ENCODE measurements at regions not wholly inside any gene's neighbourhood (a gene's known extent, or its start where the extent isn't known, plus 50 kb on each side); places are given as distances from the start of the nearest gene placed in this dataset.

DNA sequence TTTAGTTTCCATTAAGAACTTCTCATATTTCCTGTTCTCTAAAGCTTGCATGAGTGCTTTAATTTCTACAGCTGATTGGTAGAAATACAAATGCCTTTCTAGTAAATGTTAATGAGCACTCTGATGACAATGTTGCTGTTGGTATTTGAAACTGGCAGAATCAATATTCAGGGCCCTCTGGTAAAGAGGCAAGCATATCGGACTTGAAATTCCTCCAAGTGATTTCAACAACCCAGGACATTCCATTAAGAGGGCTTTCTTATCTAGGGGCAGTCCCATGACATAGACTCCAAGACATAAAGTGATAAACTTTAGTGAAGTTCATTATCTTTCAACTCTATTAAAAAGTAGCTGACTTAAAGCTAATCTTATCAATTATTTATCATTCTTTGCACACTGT, 83.1 kb upstream of the VCX start:
- H3K4me3 ChIP-seq (ENCODE audit: low read depth, low read length), result no peak overlapping the region
- TF ChIP-seq, protein P1, sequence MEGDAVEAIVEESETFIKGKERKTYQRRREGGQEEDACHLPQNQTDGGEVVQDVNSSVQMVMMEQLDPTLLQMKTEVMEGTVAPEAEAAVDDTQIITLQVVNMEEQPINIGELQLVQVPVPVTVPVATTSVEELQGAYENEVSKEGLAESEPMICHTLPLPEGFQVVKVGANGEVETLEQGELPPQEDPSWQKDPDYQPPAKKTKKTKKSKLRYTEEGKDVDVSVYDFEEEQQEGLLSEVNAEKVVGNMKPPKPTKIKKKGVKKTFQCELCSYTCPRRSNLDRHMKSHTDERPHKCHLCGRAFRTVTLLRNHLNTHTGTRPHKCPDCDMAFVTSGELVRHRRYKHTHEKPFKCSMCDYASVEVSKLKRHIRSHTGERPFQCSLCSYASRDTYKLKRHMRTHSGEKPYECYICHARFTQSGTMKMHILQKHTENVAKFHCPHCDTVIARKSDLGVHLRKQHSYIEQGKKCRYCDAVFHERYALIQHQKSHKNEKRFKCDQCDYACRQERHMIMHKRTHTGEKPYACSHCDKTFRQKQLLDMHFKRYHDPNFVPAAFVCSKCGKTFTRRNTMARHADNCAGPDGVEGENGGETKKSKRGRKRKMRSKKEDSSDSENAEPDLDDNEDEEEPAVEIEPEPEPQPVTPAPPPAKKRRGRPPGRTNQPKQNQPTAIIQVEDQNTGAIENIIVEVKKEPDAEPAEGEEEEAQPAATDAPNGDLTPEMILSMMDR (IDR thresholded peaks at IDR 0.05; ENCODE audit: borderline replicate concordance, insufficient read depth, low read depth, low read length), result no peak

DNA sequence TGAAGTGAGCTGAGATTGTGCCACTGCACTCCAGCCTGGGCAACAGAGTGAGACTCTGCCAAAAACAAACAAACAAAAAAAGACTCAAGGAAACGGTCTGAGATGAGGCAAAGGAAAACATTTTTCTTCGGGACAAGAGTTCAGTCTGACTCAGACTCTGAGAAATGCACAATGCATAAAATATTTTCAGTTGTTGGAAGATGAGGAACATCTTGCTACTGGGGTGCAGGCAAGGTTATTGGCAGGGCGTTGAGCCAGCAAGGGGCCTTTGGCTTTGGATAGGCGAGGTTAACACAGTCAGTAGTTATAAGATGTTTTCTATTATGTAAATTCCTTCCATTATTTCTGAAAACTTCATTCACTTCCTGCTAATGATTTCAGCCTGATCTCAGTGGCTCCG, 96.1 kb upstream of the VCX start:
- TF ChIP-seq, protein P1 (IDR thresholded peaks at IDR 0.05; ENCODE audit: borderline replicate concordance, insufficient read depth, low read depth, low read length), result no peak

DNA sequence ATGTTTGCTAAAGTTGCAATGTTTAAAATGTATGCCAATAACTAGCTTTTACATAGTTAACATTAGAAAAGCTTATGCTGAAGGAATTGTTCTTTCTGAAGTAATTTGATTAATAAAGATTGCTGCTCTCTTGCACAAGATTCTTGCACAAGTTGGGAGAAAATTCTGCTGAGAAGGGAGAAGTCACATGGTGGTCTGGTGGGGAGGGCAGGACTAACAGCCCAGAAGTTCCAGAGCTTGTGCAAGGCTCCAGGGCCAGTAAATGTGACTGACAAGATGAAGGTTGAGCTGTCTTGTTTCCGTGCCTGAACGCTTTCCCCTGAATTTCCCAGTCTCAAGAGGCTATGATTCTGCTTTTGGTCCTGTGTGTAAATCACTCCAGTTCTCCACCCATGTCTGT, 112.9 kb upstream of the VCX start:
- TF ChIP-seq, protein P1 (IDR thresholded peaks at IDR 0.05; ENCODE audit: borderline replicate concordance, insufficient read depth, low read depth, low read length), result no peak
- no peak overlapping the region for H3K4me3 ChIP-seq (ENCODE audit: low read depth, low read length)

More for the DNA sequence above, 96.1 kb upstream of the VCX start:
- H3K4me3 ChIP-seq (ENCODE audit: low read depth, low read length), result no peak overlapping the region

DNA sequence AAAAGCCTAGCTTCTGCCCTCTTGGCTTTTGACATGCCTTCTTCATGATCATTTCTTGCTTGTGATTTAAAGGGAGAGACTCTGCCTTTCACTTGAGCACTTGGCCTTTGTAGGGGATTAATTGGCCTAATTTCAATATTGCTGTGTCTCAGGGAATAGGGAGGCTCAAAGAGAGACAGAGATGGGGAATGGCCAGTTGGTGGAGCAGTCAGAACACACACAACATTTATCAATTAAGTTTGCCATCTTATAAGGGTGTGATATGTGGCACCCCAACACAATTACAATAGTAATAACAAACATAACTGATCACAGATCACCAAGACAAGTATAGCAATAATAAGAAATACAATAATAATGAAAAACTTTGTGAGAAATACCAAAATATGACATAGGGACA, 122.5 kb upstream of the VCX start:
- TF ChIP-seq, protein P1 (IDR thresholded peaks at IDR 0.05; ENCODE audit: borderline replicate concordance, insufficient read depth, low read depth, low read length), result no peak
- H3K4me3 ChIP-seq (ENCODE audit: low read depth, low read length), result no peak overlapping the region

DNA sequence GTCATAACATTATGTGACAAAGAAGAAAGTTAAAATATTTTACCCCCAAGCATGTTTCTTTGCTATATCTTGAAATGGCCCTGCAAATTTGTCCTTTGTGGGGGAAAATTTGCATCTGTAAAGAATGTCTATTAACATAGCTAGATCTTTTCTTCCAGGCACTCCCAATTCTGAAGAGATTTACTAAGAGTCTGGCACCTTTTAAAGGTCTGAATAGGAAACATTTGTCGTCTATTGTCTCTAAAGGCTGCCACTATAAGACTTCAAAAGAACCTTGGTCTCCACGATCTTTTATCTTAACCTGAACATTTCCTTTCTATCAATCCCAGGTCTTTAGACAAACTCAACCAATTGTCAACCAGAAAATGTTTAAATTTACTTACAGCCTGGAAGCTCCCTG, 128.6 kb upstream of the VCX start:
- TF ChIP-seq, protein P1 (IDR thresholded peaks at IDR 0.05; ENCODE audit: borderline replicate concordance, insufficient read depth, low read depth, low read length), result no peak
- no peak overlapping the region for H3K4me3 ChIP-seq (ENCODE audit: low read depth, low read length)

DNA sequence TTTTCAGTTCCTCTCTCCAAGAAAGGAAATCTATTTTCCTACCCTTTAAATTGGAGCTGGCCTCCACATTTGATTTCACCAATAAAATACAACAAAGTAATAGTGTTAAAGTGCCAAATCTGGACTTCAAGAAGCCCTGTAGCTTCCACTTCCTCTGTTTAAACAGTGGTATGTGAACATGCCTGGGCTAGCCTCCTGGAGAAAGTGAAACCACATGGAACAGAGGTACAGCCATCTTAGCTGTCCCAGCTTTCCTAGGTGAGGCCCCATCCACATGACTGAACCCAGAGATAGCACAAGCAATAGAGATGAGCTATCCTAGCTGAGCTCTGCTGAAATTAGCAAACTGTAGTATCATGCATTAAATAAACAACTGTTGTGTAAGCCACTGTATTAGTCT, 131.8 kb upstream of the VCX start:
- TF ChIP-seq, protein P1 (IDR thresholded peaks at IDR 0.05; ENCODE audit: borderline replicate concordance, insufficient read depth, low read depth, low read length), result no peak
- no peak overlapping the region for H3K4me3 ChIP-seq (ENCODE audit: low read depth, low read length)

DNA sequence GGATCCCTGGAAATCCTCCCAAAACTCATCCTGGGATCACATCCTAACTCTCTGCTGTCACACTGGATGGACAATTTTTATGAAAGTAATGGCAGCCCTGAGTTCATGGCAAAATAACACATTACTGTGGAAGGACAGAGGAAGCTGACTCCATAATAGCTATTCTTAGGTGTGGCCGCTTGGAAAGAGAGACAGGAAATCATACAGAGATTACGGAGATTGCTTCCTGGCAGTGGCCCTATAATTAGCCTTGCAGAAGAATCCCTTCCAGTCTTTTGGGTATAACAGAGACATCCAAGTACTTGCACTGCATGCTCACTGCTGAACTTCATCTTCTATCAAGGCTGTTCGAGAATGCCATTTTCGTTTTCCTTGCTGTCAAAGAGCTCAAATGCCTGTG, 133.1 kb upstream of the VCX start:
- H3K4me3 ChIP-seq (ENCODE audit: low read depth, low read length), result no peak overlapping the region
- TF ChIP-seq, protein P1 (IDR thresholded peaks at IDR 0.05; ENCODE audit: borderline replicate concordance, insufficient read depth, low read depth, low read length), result no peak

All from GM12875 (cell line).